IPS-18a (cell line): ENCODE measurements at regions not wholly inside any gene's neighbourhood (a gene's known extent, or its start where the extent isn't known, plus 50 kb on each side); places are given as distances from the start of the nearest gene placed in this dataset.

Experiments
- H3K27ac ChIP-seq: one replicate; pipeline ENCODE4 v1.5.1; 2013; ENCODE audit warnings: low read length
- H3K27me3 ChIP-seq: one replicate; pipeline ENCODE4 v1.6.1; 2013; ENCODE audit warnings: mild to moderate bottlenecking, low read length; ENCODE audit not compliant: control insufficient read depth, insufficient read depth
- H3K36me3 ChIP-seq: one replicate; pipeline ENCODE4 v1.6.1; 2013; ENCODE audit warnings: low read depth, low read length; ENCODE audit not compliant: control insufficient read depth
- H3K4me1 ChIP-seq: one replicate; pipeline ENCODE4 v1.6.1; 2013; ENCODE audit warnings: low read depth, low read length; ENCODE audit not compliant: control insufficient read depth
- H3K4me3 ChIP-seq: one replicate; pipeline ENCODE4 v1.5.1; 2013; ENCODE audit warnings: low read length
- H3K9ac ChIP-seq: one replicate; pipeline ENCODE4 v1.6.1; 2013; ENCODE audit warnings: mild to moderate bottlenecking, low read length, moderate library complexity
- H3K9me3 ChIP-seq: one replicate; pipeline ENCODE4 v1.6.1; 2013; ENCODE audit warnings: low read depth, low read length; ENCODE audit not compliant: control insufficient read depth

GRCh38 chr16:51401673-51402072 is 250.6 kb upstream of the SALL1 start:
- H3K27ac ChIP-seq, result no peak overlapping the region

GRCh38 chr16:51399908-51400670 is 249.0 kb upstream of the SALL1 start:
- H3K4me1 ChIP-seq, result no peaks in the 10 kb centered on the region
- no peak overlapping the region for H3K4me3 ChIP-seq
- H3K9ac ChIP-seq, result no peak overlapping the region
- no peaks in the 10 kb centered on the region for H3K36me3 ChIP-seq
- peaks cover 8% of the 10 kb centered on the region for H3K9me3 ChIP-seq
- H3K27ac ChIP-seq, result no peak overlapping the region
- H3K27me3 ChIP-seq, result no peaks in the 10 kb centered on the region

More at GRCh38 chr16:51401673-51402072, 250.6 kb upstream of the SALL1 start:
- Histone ChIP-seq H3K9me3 (peaks cover 8% of the 10 kb centered on the region), H3K4me1 (no peaks in the 10 kb centered on the region), H3K36me3 (no peaks in the 10 kb centered on the region), H3K27me3 (no peaks in the 10 kb centered on the region), H3K4me3 (no peak overlapping the region), H3K9ac (no peak overlapping the region)

GRCh38 chr16:51394421-51394820 is 243.4 kb upstream of the SALL1 start:
- Histone ChIP-seq H3K4me1 (peaks cover 41% of the 10 kb centered on the region), H3K27me3 (no peaks in the 10 kb centered on the region), H3K27ac (no peak overlapping the region), H3K4me3 (no peak overlapping the region), H3K9me3 (no peaks in the 10 kb centered on the region), H3K9ac (no peak overlapping the region), H3K36me3 (no peaks in the 10 kb centered on the region)

- Histone ChIP-seq H3K9ac (no peak overlapping the region), H3K36me3 (no peaks in the 10 kb centered on the region), H3K4me3 (peak overlapping the region; percentile 42), H3K27ac (peak overlapping the region; percentile 81), H3K27me3 (no peaks in the 10 kb centered on the region), H3K4me1 (peaks cover 47% of the 10 kb centered on the region), H3K9me3 (no peaks in the 10 kb centered on the region)
These were observed 242.4 kb upstream of the SALL1 start for GRCh38 chr16:51393381-51394005.

GRCh38 chr16:51392521-51393187 is 241.6 kb upstream of the SALL1 start:
- Histone ChIP-seq H3K27ac (peak overlapping the region; percentile 81), H3K4me1 (peaks cover 48% of the 10 kb centered on the region), H3K9me3 (no peaks in the 10 kb centered on the region), H3K9ac (peak overlapping the region; percentile 34), H3K4me3 (peak overlapping the region; percentile 42), H3K27me3 (no peaks in the 10 kb centered on the region), H3K36me3 (no peaks in the 10 kb centered on the region)

- no peaks in the 10 kb centered on the region for H3K9me3 ChIP-seq
- peak overlapping the region; percentile 34 for H3K9ac ChIP-seq
- peak overlapping the region; percentile 42 for H3K4me3 ChIP-seq
- peaks cover 48% of the 10 kb centered on the region for H3K4me1 ChIP-seq
- H3K36me3 ChIP-seq, result no peaks in the 10 kb centered on the region
- H3K27ac ChIP-seq, result peak overlapping the region; percentile 81
- H3K27me3 ChIP-seq, result no peaks in the 10 kb centered on the region
These were observed 240.9 kb upstream of the SALL1 start for GRCh38 chr16:51391798-51392511.

- Histone ChIP-seq H3K9me3 (no peaks in the 10 kb centered on the region), H3K27ac (no peak overlapping the region), H3K27me3 (no peaks in the 10 kb centered on the region), H3K4me3 (no peak overlapping the region), H3K9ac (no peak overlapping the region), H3K4me1 (peaks cover 48% of the 10 kb centered on the region), H3K36me3 (no peaks in the 10 kb centered on the region)
These were observed 239.8 kb upstream of the SALL1 start for GRCh38 chr16:51390877-51391276.

GRCh38 chr16:51389881-51390280 is 238.8 kb upstream of the SALL1 start:
- no peaks in the 10 kb centered on the region for H3K36me3 ChIP-seq
- H3K27ac ChIP-seq, result no peak overlapping the region
- peaks cover 53% of the 10 kb centered on the region for H3K4me1 ChIP-seq

GRCh38 chr16:51388516-51388951 is 237.5 kb upstream of the SALL1 start:
- Histone ChIP-seq H3K4me3 (no peak overlapping the region), H3K9me3 (no peaks in the 10 kb centered on the region), H3K27me3 (no peaks in the 10 kb centered on the region), H3K9ac (no peak overlapping the region), H3K4me1 (peaks cover 62% of the 10 kb centered on the region), H3K27ac (no peak overlapping the region), H3K36me3 (no peaks in the 10 kb centered on the region)

More at GRCh38 chr16:51389881-51390280, 238.8 kb upstream of the SALL1 start:
- H3K27me3 ChIP-seq, result no peaks in the 10 kb centered on the region
- H3K9ac ChIP-seq, result no peak overlapping the region
- no peak overlapping the region for H3K4me3 ChIP-seq
- H3K9me3 ChIP-seq, result no peaks in the 10 kb centered on the region

- Histone ChIP-seq H3K27ac (no peak overlapping the region), H3K27me3 (no peaks in the 10 kb centered on the region), H3K9me3 (no peaks in the 10 kb centered on the region), H3K4me3 (no peak overlapping the region), H3K4me1 (peaks cover 32% of the 10 kb centered on the region), H3K36me3 (no peaks in the 10 kb centered on the region), H3K9ac (no peak overlapping the region)
These were observed 232.8 kb upstream of the SALL1 start for GRCh38 chr16:51383909-51384308.

- Histone ChIP-seq H3K27ac (no peak overlapping the region), H3K4me1 (peaks cover 28% of the 10 kb centered on the region), H3K4me3 (no peak overlapping the region)
These were observed 231.9 kb upstream of the SALL1 start for GRCh38 chr16:51382940-51383339.

More at GRCh38 chr16:51382940-51383339, 231.9 kb upstream of the SALL1 start:
- Histone ChIP-seq H3K9me3 (no peaks in the 10 kb centered on the region), H3K36me3 (no peaks in the 10 kb centered on the region), H3K9ac (no peak overlapping the region), H3K27me3 (no peaks in the 10 kb centered on the region)
